HG02610 (cell line): ENCODE measurements at regions not wholly inside any gene's neighbourhood (a gene's known extent, or its start where the extent isn't known, plus 50 kb on each side); places are given as distances from the start of the nearest gene placed in this dataset.

Source experiments
- ATAC-seq: cut with Tn5 transposase; IDR thresholded peaks from one replicate; pipeline ENCODE4 v1.9.1; 2021; ENCODE audit warnings: mild to moderate bottlenecking, moderate library complexity; ENCODE audit not compliant: unreplicated experiment

- ATAC-seq: no peak
Observed at GRCh38 chr2:34666821-34667220, 1067.7 kb upstream of the FAM98A start.

DNA sequence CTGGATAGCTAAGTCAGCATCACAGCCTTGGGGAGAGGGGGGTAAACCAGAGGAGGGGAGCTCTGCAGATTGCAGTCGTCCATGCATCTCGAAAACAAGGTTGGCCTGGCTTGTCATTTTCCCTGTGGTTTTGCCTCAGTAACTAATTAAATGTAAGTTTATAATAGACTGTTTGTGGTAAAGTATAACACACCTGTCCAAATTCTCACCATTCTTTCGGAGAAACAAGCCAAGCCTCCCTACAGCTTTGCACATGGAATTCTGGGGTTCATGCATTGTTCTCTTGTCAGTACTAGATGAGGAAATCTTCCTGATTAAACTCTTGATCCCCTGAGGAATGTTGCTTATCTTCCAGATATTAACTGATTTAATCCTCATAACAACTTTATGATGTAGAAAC is 1065.2 kb upstream of the FAM98A start:
- no peak for ATAC-seq

DNA sequence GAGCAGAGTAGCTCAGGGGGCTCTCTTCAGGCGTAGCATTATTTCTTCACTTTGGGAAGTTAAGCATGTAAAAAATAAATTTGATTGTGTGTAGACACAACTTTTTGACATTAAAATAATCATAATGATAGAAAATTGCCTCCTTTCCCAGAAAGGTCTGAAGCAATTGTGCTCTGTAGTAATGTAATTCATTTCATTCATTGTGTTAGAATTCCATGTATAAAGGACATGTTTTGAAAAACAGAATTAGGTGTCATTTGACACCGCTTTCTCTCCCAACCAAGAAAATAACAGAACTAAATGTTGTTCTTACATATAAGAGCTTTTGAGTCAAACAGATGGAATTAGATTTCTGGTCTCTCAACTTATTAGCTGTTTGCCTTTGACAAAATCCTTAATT is 1064.2 kb upstream of the FAM98A start:
- no peak for ATAC-seq

GRCh38 chr2:34660741-34661140 is 1061.6 kb upstream of the FAM98A start:
- no peak for ATAC-seq

- ATAC-seq: no peak
Observed at GRCh38 chr2:34656632-34657031, 1057.5 kb upstream of the FAM98A start.

DNA sequence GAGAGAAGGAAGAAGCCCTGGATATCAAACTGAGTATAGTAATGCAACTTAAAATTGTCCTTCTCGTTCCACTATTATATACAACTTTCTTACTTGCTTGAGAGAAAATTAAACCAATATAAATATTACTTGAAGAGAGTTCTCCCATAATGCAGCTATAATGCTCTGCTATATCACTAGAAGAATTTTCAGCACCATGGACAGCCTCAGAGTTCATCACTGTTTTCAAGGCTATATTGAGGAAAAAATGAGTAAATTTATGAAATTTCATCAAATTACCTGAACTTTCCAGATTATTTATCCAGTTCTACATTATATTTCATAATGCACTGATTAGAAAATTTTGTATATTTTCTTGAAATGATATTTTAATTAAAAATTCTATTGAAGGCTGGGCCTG is 1053.5 kb upstream of the FAM98A start:
- ATAC-seq: no peak

- no peak for ATAC-seq
Observed at GRCh38 chr2:34646901-34647300, 1047.8 kb upstream of the FAM98A start.

DNA sequence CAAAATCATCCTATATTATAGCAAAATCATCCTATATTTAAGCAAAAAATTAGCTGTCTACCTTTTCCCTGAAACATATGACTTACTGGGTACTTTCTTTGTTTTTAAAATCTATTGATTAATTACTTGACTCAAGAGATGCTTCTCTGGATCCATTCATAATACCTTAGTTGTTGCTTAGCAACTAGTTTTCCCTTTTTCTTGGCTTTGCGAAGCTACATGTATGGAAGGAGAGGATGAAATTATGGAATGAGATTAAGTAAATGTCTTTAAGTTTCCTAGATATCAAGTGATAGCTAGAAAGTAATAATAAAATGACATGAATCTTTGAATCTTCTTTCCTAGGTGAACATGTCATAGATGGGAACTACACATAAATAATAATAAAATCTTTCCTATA is 1033.2 kb upstream of the FAM98A start:
- ATAC-seq: no peak

- no peak for ATAC-seq
Observed at GRCh38 chr2:34627003-34627402, 1027.9 kb upstream of the FAM98A start.

DNA sequence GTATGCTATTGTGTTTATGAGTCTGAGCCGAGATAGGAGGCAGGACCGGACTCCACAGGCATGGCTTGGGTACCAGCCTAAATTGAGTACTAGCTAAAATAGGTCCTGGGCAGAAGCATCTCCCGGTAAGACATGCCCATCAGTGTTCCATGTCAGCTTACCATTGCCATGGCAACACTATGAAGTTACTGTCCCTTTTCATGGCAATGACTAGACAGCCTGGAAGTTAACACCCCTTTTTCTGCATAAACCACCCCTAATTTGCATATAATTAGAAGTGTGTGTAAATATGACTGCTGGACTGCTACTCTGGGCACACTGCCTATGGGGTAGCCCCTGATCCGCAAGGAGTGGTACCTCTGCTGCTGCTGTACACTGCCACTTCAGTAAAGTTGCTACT is 1005.1 kb upstream of the FAM98A start:
- ATAC-seq: no peak

- ATAC-seq: no peak
Observed at GRCh38 chr2:34602262-34602661, 1003.2 kb upstream of the FAM98A start.

GRCh38 chr2:34601561-34601960 is 1002.5 kb upstream of the FAM98A start:
- ATAC-seq: no peak

DNA sequence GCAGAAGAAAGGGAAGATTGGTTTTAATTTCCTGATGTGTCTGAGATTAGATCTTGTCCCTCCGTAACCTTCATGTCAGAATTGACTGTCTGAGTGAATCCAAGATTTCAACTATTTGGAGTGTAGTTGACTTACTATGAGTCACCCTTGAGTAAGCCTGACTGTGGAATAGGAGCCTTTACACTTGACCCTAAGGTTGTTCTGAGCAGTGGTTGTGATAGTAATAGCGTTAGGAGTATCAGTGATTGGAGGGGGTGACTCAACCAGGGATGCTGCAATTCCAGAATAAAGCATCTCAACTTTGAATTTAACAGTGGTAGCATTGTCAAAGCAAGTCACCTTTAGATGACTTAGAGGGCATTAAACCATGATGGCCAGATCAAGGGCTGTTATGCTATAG is 979.5 kb upstream of the FAM98A start:
- ATAC-seq: no peak

DNA sequence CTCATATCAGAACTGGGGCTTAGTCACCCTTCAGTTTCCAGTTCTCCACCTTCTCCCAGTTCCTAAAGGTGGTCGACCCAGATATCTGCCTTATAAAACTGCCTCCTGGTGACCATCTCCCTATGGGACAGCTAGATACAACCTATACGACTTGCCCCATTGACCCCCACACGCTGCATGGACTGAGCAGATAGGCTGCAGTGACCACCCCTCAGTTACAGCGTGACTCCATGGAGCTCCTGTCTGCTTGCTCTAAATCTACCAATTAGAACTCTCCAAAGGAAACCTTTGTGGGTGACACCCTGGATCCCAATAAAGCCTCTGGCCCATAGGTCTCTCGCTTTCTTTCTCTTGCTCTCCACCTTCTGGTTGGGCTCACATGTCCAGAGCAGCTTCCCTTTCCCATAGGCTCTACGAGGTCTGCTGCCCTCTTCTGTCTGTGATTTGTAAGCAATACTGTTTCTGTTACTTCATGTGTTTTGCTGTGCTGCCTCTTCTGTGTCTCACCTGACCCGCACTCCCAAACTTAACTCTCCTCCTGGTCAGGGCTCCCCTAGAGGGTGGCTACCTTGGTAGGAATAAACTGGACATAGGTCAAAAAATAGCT is 971.3 kb upstream of the FAM98A start:
- no peak for ATAC-seq

DNA sequence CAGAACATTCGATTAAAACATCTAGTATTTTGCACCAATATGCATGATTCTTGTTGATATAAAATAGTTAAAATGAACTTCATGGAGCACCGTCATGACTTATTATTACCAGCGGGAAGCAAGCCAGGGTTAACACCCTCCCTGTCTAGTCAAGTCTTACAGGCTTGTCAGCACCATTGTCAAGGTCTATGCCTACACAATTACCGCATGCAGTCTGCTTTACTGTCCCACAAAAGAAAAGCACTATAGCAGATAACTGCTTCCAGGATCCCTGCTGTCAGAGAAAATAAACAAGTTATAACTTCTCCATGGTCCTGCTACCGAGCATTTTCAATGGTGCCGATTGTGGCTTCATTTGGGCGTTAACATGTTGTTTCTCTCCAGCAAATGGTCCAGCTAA is 968.0 kb upstream of the FAM98A start:
- ATAC-seq: no peak

- ATAC-seq: no peak
Observed at GRCh38 chr2:34552337-34552736, 953.2 kb upstream of the FAM98A start.

GRCh38 chr2:34549710-34550345 is 950.7 kb upstream of the FAM98A start:
- no peak for ATAC-seq

DNA sequence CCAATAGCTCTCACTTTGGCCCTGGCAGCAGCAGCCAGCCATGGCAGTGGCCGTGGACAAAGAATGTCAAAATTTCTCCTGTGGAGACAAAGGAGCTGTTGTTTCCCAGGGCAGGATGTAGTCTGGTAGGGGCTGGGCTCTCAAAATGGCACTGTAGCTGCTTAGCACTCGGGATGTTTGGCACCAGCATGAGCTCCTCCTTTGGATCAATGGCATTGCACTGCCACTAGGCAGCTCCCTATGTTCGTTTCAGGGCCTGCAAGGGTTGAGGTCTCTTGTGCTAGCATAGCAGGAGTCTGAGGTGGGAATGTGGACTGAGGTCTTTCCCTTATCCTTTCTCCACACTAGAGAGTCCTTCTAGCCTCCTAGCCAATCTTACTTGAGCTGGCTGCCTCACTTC is 948.8 kb upstream of the FAM98A start:
- no peak for ATAC-seq

DNA sequence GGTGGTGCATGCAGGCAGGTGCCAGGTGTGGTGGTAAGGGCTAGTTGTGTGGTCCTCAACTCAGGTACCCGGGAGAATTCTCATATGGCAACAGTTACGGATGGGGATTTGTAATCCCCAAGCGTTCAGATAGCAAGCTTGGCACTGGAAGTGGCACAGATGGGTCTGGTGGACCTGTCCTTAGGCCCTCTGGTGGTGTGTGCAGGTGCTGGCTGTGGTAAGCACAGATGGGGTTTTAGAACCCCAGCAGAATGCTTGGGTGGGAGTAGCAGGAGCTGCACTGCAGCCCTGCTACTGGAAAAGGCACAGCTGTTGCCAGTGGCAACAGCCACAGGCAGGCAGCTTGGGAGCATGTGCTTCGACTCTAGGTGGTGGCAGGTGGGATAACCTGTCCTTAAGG is 948.2 kb upstream of the FAM98A start:
- no peak for ATAC-seq

DNA sequence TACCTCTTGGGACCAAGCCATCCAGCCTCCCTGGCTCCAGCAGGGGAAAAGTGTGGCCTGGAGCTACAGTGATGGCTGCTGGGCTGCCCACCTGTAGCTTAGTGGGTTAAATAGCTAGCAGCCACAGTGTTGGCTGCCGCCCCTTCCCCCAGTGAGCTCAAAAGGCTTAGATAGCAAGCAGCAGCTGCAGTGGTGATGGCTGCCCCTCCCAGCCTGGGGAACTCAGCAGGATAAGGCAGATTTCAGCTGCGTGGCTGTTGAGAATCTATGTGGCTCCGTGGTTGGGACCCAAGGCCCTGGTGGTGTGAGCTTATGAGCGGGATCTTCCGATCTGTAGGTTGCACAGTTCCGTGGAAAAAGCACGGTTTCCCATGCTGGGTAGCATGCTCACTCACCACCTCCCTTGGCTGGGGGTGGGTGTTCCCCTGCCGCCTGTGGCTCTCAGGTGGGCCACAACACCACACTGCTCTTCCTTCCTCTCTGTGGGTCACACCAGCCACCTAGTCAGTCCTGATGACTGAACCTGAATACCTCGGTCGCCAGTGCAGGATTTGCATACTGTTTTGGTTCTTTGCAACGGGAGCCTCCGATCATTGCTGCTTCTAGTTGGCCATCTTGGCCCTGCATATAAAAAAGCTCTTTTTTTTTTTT is 946.5 kb upstream of the FAM98A start:
- no peak for ATAC-seq

DNA sequence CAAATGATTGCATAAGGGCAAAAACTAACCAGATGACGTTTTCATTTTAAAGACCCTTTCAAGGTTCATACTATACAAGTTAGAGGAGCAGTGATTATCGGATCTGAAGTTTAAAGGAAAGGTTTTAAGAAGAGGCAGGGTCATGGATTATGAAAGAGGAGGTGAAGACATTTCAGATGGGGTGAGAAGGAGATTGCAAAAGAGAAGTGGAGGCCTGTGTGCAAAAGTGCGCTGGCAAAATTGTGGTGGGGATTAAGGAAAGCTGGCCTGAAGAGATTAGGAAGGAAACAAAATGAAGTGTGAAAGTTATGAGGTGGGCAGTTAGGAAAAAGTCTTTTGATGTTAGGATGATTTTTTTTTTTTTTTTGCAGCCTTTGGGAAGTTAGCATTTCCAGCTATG is 935.7 kb upstream of the FAM98A start:
- no peak for ATAC-seq

- no peak for ATAC-seq
Observed at GRCh38 chr2:34534341-34534740, 935.2 kb upstream of the FAM98A start.
